ENCODE measurements at regions not wholly inside any gene's neighbourhood (a gene's known extent, or its start where the extent isn't known, plus 50 kb on each side); places are given as distances from the start of the nearest gene placed in this dataset.

- TF ChIP-seq POLR2AphosphoS5 (IDR thresholded peaks at IDR 0.05) (no peak), EP300 (IDR thresholded peaks at IDR 0.05) (no peak), POLR2A (IDR thresholded peaks at IDR 0.05) (no peak), CTCF (IDR thresholded peaks at IDR 0.05) (no peak)
- ATAC-seq (ENCODE audit: low FRiP score in 2 of 2): no peak
- WGBS, 2 donors: 51 to 60% methylated on average over 4 of the region's 4 CpGs
Measured at GRCh38 chr10:71025535-71025934, 137.2 kb upstream of the PCBD1 start.

GRCh38 chr10:71028066-71028465, 139.7 kb upstream of the PCBD1 start:
- 95 to 96% methylated on average over 5 to 9 of the region's 9 CpGs for WGBS, 2 donors

More at GRCh38 chr10:71025535-71025934, 137.2 kb upstream of the PCBD1 start:
- Histone ChIP-seq H3K4me3 (no peak overlapping the region), H3K4me1 (no peaks in the 10 kb centered on the region), H3K9me3 (peaks cover 0 to 5% (median 2%) of the 10 kb centered on the region in 4 donors), H3K27ac (no peak overlapping the region), H3K27me3 (no peaks in the 10 kb centered on the region), H3K36me3 (no peaks in the 10 kb centered on the region)
- DNase-seq: no peak

GRCh38 chr10:71029411-71029892, 141.1 kb upstream of the PCBD1 start:
- TF ChIP-seq EP300 (IDR thresholded peaks at IDR 0.05) (no peak), POLR2A (IDR thresholded peaks at IDR 0.05) (no peak), POLR2AphosphoS5 (IDR thresholded peaks at IDR 0.05) (no peak), CTCF (IDR thresholded peaks at IDR 0.05) (no peak)
- ATAC-seq (ENCODE audit: low FRiP score in 2 of 2) (no peak), DNase-seq (no peak)
- Histone ChIP-seq H3K27me3 (no peaks in the 10 kb centered on the region), H3K27ac (no peak overlapping the region), H3K9me3 (no peaks in the 10 kb centered on the region), H3K4me1 (no peaks in the 10 kb centered on the region), H3K36me3 (no peaks in the 10 kb centered on the region), H3K4me3 (no peak overlapping the region)
- WGBS, 2 donors: 75 to 80% methylated on average over 1 to 9 of the region's 9 CpGs

More at GRCh38 chr10:71028066-71028465, 139.7 kb upstream of the PCBD1 start:
- H3K36me3 ChIP-seq: no peaks in the 10 kb centered on the region
- no peak overlapping the region for H3K4me3 ChIP-seq
- H3K27me3 ChIP-seq: no peaks in the 10 kb centered on the region
- H3K4me1 ChIP-seq: no peaks in the 10 kb centered on the region
- TF ChIP-seq EP300 (IDR thresholded peaks at IDR 0.05) (no peak), POLR2AphosphoS5 (IDR thresholded peaks at IDR 0.05) (no peak), POLR2A (IDR thresholded peaks at IDR 0.05) (no peak), CTCF (IDR thresholded peaks at IDR 0.05) (no peak)
- DNase-seq (no peak), ATAC-seq (ENCODE audit: low FRiP score in 2 of 2) (no peak)
- no peaks in the 10 kb centered on the region for H3K9me3 ChIP-seq
- H3K27ac ChIP-seq: no peak overlapping the region

- H3K4me1 ChIP-seq: no peaks in the 10 kb centered on the region
- DNase-seq: no peak
- no peaks in the 10 kb centered on the region for H3K36me3 ChIP-seq
- 80 to 87% methylated on average over 6 to 10 of the region's 10 CpGs for WGBS, 2 donors
- no peak for ATAC-seq (ENCODE audit: low FRiP score in 2 of 2)
- H3K4me3 ChIP-seq: no peak overlapping the region
- no peaks in the 10 kb centered on the region for H3K9me3 ChIP-seq
- TF ChIP-seq EP300 (IDR thresholded peaks at IDR 0.05) (no peak), POLR2A (IDR thresholded peaks at IDR 0.05) (no peak), CTCF (IDR thresholded peaks at IDR 0.05) (no peak), POLR2AphosphoS5 (IDR thresholded peaks at IDR 0.05) (no peak)
- H3K27me3 ChIP-seq: no peaks in the 10 kb centered on the region
- no peak overlapping the region for H3K27ac ChIP-seq
Measured at GRCh38 chr10:71029907-71030306, 141.5 kb upstream of the PCBD1 start.

- no peak for DNase-seq
- no peak for ATAC-seq (ENCODE audit: low FRiP score in 2 of 2)
- Histone ChIP-seq H3K9me3 (no peaks in the 10 kb centered on the region), H3K36me3 (no peaks in the 10 kb centered on the region), H3K27ac (no peak overlapping the region), H3K27me3 (no peaks in the 10 kb centered on the region), H3K4me3 (no peak overlapping the region), H3K4me1 (no peaks in the 10 kb centered on the region)
- 78 to 87% methylated on average over 4 of the region's 4 CpGs for WGBS, 2 donors
- TF ChIP-seq POLR2AphosphoS5 (IDR thresholded peaks at IDR 0.05) (no peak), EP300 (IDR thresholded peaks at IDR 0.05) (no peak), POLR2A (IDR thresholded peaks at IDR 0.05) (no peak), CTCF (IDR thresholded peaks at IDR 0.05) (no peak)
Measured at GRCh38 chr10:71031026-71031425, 142.7 kb upstream of the PCBD1 start.

Data from upper lobe of left lung (tissue), 6 donors.